Renal cortical epithelial cell (primary cell): ENCODE measurements at regions not wholly inside any gene's neighbourhood (a gene's known extent, or its start where the extent isn't known, plus 50 kb on each side); places are given as distances from the start of the nearest gene placed in this dataset.
"Not testable (repeated sequence)": the region's sequence is repeated elsewhere in the genome, so short reads cannot be mapped to it uniquely, and the experiment has no call there.

Experiments
- DNase-seq: peaks from one replicate; pipeline ENCODE4 v3.0.0-alpha.2; 2011; ENCODE audit warnings: low read depth

DNA sequence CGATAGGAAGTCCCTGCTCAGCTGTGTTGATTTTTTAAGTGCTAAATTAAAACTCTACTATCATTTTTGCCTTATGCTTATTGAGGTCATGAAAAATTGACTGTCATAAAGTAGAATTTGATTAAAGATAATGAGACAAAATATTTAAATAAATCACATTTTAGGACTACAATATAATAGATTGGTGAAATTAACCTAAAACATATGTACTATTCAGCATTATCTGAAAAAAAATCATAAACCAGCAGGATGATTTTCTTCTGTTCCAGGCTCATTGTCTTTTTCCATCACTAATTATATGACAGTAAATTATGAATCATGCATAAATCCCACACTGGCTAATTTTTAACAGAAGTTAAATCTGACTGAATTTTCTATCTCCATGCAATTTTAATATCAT lies 373.6 kb upstream of the NRSN1 start:
- no peak for DNase-seq

DNA sequence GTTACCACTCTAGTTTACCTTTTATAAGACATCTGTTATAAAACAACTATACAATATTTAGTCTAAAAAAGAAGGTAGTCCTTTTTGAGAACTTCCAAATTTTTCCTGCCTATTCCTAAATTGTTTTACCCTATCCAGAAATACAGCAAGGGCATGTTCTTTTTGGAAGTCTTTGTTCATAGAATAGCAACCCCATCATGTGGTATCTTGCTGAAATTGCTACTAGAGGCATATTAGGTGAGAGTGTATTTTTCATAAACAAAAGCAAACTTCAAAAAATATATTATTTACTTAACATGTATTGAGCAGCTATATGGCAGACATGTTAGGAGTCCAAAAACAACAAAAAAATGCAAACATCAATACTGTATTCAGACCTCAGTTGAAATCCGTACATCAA lies 371.8 kb upstream of the NRSN1 start:
- no peak for DNase-seq

DNA sequence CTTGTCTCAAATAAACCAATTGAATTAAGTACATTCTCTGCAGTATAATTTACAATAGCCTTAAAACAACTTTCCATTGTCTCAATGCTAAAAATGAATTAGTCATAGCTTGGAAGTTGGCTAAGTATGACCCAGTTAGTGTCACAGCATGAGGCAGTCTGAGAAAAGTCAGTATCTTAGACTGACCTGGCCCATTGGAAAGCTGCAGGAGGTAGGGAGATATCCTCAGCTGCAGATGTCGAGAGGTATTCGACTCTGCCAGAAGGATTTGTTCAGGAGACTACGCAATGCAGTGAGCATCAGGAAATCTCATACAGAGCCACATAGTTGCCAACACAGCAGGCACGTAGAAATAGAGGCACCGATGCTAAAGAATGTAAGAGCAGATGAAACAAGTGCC lies 350.9 kb upstream of the NRSN1 start:
- peak; percentile 5 for DNase-seq

DNA sequence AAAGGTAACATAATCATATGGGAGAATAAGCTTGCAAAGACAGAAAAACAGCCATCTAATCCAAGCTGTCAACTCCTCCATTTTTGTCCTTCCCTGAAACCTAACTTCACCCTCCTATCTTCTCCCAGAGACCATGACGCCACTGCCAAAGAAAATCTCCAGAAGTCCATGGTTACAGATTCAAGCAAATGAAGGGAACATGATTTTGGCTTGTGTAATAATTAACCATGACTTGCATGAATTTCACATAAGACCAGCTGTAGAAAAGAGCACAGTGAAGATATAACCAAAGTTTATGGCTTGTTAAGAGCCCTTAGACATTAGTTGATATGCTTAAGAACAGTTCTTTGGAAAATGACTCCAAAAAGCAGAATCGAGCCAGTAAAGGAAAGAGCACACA lies 342.1 kb upstream of the NRSN1 start:
- peak; percentile 1 for DNase-seq

DNA sequence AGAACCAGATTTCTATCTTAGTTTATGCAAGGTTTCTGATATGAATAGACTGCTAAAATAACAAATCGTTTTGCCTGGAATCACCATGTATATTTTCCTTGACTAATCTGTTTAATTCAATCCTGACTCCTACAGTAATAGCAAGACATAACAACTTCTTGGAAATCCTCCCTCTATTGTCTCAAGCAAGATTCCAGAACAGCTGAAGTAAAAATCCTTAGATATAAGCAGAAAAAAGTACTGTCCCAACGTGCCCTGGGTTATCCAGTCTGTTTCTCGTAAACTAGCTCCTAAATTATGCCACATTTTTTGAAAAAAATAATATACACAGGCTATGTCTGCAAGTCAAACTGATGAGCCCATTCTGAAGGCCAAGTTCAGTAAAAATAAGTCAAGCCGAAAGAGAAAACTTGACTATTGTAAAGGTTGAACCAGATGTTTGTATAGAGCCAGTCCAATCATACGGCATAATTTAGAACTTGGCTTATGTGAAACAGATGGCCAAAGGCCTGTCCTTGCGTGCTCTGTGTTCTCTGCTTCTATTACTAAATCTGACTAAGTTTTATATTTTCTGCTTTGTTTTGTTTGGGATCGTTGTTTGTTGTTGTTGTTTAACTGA lies 341.6 kb upstream of the NRSN1 start:
- no peak for DNase-seq

DNA sequence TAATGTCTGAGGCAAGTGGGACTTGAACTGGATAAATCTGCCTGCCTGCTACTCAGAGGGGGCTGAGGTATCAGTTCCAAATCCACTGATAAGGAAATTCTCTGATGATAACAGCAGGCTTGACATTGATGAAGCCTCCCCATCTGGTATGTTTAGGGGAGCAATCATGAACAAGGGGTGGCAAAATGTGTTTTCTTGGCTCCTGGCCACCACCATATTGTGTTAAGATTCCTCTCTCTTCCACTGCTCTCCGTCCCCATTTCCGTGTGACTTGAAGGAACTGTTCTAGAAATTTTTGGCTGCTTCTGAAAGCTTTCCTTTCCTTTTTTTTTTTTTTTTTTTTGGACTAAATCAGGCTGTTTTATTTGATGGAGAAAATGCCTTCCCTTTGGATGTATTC lies 335.3 kb upstream of the NRSN1 start:
- DNase-seq = no peak

DNA sequence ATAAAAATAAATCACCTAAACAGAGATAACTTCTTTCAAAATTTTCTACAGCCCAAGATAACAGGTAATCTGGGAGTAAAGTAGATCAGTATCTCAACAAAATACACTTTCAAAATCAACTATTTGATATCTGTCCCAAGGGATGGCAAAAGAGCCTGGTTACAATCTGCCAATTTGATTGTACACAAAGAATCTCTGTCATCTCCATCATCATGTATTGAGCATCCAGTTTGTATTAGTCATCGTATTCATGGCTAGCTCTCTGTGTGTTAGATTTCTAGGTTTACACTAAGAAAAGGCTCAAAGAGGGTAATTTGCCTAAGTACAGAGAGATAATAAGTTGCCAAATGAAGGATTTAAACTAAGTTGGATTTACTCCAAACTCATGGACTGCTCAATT lies 329.0 kb upstream of the NRSN1 start:
- DNase-seq = no peak

DNA sequence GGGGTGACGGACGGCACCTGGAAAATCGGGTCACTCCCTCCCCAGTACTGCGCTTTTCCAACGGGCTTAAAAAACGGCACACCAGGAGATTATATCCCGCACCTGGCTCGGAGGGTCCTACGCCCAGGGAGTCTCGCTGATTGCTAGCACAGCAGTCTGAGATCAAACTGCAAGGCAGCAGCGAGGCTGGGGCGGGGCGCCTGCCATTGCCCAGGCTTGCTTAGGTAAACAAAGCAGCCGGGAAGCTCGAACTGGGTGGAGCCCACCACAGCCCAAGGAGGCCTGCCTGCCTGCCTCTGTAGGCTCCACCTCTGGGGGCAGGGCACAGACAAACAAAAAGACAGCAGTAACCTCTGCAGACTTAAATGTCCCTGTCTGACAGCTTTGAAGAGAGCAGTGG lies 321.7 kb upstream of the NRSN1 start:
- not testable (repeated sequence) for DNase-seq

DNA sequence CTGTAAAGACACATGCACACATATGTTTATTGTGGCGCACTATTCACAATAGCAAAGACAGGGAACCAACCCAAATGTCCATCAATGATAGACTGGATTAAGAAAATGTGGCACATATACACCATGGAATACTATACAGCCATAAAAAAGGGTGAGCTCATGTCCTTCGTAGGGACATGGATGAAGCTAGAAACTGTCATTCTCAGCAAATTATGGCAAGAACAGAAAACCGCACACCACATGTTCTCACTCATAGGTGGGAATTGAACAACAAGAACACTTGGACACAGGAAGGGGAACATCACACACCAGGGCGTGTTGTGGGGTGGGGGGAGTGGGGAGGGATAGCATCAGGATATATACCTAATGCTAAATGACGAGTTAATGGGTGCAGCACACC lies 304.9 kb upstream of the NRSN1 start:
- DNase-seq = not testable (repeated sequence)

DNA sequence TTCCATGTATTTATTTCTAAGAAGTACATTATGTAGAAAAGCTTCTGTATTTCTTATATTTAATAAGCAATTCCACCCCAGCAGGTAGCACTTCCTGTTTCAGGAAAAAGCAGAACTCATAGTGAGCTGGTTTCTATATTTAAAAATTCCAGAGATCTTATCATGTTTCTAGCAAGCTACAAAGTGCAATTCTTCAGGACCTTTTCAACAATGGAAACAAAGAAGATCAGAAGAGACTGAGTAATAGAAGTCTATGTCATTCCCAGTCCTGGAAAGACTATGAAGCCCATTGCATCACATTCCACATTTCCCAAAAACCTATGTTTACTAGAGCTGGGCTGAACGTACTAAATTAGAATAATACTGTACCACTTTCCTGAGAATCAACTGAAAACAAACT lies 302.6 kb upstream of the NRSN1 start:
- no peak for DNase-seq

DNA sequence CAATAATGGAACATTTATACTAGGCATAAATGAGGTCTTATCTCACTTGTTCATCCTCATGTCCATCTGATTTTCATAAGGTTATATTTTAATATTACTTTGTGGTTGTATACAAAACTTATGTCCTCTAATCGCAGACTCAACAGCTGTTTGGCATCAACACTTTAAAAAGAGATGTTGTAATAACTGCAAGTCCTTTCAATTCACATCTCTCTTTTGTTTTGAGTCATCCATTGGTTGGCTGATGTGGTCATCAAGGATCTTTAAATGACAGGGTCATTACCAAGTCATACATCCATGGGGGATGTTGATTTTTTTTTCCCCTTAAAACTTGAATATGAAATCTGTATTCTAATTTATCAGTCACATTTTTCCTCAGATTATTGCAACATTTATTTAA lies 299.4 kb upstream of the NRSN1 start:
- DNase-seq = no peak

DNA sequence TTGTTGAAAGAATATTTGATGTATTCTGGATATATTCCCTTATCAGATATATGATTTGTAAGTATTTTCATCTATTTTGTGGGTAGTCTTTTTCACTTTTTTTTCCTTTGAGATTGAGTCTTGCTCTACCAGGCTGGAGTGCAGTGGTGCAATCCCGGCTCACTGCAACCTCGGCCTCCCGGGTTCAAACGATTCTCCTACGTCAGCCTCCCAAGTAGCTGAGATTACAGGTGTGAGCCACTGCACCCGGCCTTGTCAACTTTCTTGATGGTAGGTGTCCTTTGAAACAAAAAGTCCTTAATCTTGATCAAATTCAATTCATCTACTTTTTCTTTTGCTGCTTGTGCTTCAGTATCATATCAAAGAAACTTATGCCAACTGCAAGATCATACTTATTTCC lies 297.2 kb upstream of the NRSN1 start:
- no peak for DNase-seq

DNA sequence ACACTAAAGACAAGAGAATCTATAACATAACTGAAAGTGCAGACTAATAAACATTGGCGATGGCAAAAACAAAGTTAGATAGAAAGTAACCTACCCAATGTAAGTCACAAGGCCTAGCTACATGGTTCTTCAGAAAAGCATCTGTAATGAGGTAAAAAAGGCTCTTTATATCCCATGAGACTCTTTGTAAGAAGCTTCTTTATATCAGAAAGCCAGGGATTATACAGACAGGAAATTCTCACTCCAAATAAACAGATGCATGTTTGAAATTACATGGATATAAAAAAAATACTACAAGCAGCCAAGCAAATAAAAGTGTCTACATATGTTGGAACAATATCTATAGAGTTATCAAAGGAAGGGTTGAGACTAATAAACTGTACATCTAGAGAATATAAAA lies 284.9 kb upstream of the NRSN1 start:
- no peak for DNase-seq

DNA sequence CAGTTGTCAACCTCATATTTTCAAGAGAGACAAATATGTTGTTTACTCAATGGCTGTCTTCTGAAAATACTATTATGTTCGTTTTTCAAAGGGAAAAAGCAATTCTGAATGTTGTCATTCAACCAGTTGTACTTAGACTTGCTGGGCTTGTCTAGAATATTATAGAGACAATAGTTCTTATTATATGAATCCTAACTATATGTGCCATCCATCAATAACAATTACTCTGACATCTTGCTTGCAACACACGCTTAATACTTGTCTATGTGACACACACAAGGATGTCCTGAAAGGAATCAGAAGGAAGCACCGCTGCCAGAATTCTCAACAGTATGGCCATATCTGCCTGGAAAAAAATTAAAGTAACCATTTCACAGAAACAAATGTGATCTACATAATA lies 283.3 kb upstream of the NRSN1 start:
- no peak for DNase-seq

DNA sequence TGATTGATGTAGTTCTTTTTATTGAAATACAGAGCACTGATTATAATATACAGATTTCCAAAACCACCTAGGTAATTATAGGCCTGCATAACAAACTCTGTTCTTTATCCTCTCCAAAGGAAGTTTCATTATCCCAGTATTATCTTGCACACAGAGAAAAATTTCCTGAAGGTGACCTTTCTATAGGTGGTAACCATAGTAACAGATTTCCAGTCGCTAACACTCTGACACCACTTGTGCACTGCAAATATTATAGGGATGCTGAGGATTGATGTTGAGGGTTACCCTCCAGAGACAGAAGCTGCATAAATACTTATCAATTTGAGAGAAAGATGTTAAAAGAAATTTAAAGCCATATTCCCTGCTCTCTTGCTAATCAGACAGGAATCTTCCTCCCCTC lies 274.5 kb upstream of the NRSN1 start:
- DNase-seq = no peak

DNA sequence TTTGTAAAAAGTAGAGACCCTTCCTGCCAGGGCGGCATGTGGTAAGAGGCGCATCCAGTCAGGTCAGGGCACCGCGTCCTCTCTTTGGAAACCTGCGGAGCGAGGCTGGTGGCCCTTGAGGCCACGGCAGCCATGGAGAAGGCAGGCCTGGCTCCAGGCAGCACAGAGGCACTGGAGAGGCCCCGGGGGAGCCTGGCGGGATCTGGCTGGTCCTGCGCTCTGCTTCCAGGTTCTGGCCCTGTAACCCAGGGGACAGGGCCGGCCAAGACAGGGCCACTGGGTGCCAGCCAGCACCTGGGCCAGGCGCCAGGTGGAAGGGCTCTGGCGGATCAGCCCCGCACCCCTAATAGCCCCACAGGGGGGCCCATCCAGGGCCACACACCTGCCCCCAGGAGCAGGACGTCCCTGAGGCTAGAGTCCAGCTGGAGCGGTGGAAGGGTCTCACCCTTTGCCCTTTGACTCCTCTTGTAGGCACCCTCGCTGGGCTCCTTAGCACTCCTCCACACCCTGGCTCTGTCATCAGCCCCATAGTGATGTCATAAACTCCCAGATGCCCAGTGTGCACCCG lies 272.4 kb upstream of the NRSN1 start:
- not testable (repeated sequence) for DNase-seq

DNA sequence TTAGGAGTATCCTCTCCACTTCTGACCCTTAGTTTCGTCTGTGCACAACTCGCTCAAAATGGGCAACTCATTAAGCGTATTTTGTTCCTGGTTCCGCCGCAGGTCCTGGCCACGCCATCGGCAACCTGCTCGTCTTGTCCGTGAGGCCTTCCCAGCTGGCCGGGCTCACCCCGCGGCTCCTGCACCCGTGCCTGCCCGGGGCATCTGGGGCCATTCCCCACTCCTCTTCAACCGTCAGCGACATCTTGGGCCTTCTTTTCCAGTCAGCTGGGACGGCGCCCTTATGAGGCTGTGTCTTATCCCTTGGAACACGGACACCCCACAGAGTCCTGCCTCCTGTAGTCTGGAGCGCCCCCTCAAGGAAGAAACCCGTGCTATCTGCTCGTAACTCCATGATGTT lies 271.9 kb upstream of the NRSN1 start:
- not testable (repeated sequence) for DNase-seq

DNA sequence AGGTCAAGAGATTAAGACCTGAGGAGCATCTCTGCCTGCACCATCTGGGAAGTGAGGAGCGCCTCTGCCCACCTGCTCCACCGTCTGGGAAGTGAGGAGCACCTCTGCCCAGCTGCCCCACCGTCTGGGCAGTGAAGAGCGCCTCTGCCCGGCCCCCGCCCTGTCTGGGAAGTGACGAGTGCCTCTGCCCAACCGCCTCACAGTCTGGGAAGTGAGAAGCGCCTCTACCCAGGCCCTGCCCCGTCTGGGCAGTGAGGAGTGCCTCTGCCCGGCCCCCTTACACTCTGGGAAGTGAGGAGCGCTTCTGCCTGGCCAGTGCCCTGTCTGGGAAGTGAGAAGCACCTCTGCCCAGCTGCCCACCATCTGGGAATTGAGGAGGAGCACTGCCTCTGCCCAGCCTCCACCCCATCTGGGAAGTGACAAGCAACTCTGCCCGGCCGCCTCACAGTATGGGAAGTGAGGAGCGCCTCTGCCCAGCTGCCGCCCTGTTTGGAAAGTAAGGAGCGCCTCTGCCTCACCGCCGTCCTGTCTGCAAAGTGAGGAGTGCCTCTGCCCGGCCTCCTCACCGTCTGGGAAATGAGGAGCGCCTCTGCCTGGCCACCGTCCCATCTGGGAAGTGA lies 270.4 kb upstream of the NRSN1 start:
- DNase-seq = no peak

DNA sequence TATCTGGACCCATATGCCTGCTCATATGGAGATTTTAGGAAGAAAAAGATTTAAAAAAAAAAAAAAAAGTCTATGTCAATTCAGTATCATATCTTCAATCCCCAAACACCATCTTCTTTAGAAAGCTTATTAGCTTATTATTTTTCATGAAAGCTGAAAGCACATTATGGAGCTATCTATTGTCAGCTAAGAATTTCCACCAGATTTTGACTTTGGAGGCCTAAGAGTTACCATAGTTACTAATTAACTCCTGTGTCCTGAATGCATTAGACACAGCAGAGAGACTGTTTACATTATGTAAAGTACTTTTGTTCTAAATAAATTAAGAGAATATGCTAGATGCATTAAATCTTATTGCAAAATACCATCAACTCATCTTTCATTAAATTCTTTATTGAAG lies 255.5 kb upstream of the NRSN1 start:
- DNase-seq = no peak

DNA sequence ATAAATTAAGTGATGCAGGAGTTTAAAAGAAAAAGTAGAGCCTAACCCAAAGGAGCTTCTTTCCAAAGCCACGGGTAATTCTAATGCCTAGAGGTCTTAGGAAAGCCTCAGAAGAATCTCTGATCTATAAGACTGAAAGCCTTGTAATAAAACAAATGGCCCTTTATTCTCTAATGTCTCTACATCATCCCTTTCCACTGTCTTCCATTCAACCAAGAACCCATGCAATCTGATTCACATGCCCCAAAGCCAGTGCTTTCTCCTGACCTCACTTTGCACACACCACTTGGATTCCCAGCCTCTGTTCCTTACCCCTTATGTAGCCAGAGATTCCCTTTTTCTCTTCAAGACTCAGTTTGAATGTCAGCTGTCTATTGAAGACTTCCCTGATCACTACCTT lies 252.9 kb upstream of the NRSN1 start:
- DNase-seq = no peak

DNA sequence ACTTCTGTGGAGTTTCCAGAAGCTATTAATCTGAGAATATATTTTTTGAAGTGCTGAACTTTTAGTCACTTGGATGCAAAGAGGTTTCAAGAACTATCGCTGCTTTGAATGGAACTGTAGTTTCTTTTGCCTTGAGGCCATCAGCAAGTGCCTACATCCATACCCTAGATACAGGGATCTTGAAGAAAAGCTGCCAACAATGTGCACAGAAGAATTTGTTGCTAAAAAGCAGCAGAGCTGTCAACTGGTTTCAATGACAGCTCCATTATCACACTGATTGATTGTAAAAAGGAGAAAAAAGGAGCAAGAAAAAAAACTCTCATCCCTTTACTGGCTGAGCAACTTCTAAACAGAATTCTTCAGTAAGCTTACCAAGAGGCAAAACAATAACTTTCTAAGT lies 251.0 kb upstream of the NRSN1 start:
- DNase-seq = no peak

DNA sequence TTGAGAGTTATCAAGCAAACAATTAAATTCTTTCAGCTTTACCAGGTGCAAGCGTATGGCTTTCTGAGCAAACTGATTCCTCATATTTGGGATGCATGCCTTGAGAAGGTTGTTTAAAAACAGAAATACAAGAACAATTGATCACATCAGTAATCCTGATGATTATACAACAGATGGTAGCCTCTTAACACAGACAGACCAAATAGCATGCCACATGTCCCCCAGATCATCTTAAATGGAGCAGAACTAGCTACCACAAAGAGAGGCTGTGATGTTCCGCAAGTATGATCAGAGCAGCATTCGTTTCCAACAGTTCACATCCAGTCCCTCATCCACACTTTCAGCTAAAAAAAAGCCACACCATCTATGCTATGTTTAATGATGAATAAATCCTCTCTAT lies 246.2 kb upstream of the NRSN1 start:
- DNase-seq = no peak

DNA sequence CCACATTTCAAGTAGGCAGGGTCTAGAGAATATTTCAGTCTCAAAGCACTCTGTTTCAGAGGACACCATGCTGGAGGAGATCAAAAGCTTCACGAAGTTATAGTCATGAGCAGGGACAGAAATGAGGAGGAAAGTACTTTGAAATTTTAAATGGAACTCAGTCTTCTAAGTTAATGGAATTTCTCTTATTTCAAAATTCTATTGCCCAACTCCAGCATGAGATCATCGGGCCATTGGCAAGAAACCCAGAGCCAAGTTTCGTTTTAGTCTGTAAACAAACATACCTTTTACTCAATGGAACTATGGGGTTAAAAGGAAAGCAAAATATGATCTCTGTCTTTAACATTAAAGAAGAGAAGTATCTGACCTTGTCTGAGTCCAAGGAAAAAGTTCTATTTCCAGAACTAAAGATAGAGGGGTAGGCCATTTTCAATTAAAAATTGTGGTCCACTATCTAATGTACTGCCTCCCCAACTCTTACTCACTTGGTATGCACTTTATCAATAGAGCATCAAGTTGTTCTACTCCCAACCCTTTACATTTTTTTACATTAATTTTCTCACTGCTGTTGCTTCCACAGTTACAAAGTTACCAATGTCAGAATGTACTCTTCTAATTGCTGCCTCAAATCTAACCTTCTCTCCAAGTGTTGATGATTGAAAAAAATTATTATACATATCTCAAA lies 235.3 kb upstream of the NRSN1 start:
- DNase-seq = peak; percentile 42
